Neuronal stem cell (in vitro differentiated cells): ENCODE measurements at regions not wholly inside any gene's neighbourhood (a gene's known extent, or its start where the extent isn't known, plus 50 kb on each side); places are given as distances from the start of the nearest gene placed in this dataset.

Experiments used
- DNase-seq: peaks from one replicate; pipeline ENCODE4 v3.0.0-alpha.2; 2013; ENCODE audit warnings: low spot score
- H2AFZ ChIP-seq: one replicate; pipeline ENCODE4 v1.6.1; 2013; ENCODE audit warnings: mild to moderate bottlenecking, low read length, inconsistent platforms
- H2AK5ac ChIP-seq: 2 replicates; pipeline ENCODE4 v1.6.1; 2013; ENCODE audit warnings: low read depth, mild to moderate bottlenecking, inconsistent platforms, low read length, moderate library complexity, mixed read lengths
- H2BK120ac ChIP-seq: 2 replicates; pipeline ENCODE4 v1.6.1; 2013; ENCODE audit warnings: low read depth, mild to moderate bottlenecking, inconsistent platforms, low read length, moderate library complexity, mixed read lengths
- H2BK12ac ChIP-seq: one replicate; pipeline ENCODE4 v1.6.1; 2013; ENCODE audit warnings: low read length, inconsistent platforms
- H2BK15ac ChIP-seq: 2 replicates; pipeline ENCODE4 v1.6.1; 2013; ENCODE audit warnings: mild to moderate bottlenecking, low read length, inconsistent platforms, mixed read lengths
- H2BK5ac ChIP-seq: one replicate; pipeline ENCODE4 v1.6.1; 2013; ENCODE audit warnings: inconsistent platforms, mild to moderate bottlenecking, low read length, moderate library complexity
- H3K14ac ChIP-seq: one replicate; pipeline ENCODE4 v1.6.1; 2013; ENCODE audit warnings: low read length, inconsistent platforms
- H3K18ac ChIP-seq: 2 replicates; pipeline ENCODE4 v1.6.1; 2013; ENCODE audit warnings: low read length, inconsistent platforms
- H3K23ac ChIP-seq: 2 replicates; pipeline ENCODE4 v1.6.1; 2013; ENCODE audit warnings: low read depth, mild to moderate bottlenecking, mixed read lengths, low read length, inconsistent platforms; ENCODE audit not compliant: poor library complexity
- H3K27ac ChIP-seq: replicated peaks from 3 replicates; pipeline ENCODE4 v1.5.1; 2013; ENCODE audit warnings: low read length, inconsistent platforms
- H3K27me3 ChIP-seq, 3 experiments: 2 replicates each; pipeline ENCODE4 v1.6.1; 2013; ENCODE audit warnings: low read length in 3 of 3, mild to moderate bottlenecking in 2 of 3, inconsistent platforms in 1 of 3, low read depth in 1 of 3, mixed read lengths in 1 of 3, moderate library complexity in 1 of 3; ENCODE audit not compliant: control insufficient read depth in 3 of 3, insufficient read depth in 3 of 3
- H3K36me3 ChIP-seq, 2 donors: replicated peaks in 1 of 2; 2 replicates each; pipeline ENCODE4 v1.6.1; 2013; ENCODE audit warnings: low read length in 2 of 2; ENCODE audit not compliant: control insufficient read depth in 2 of 2, insufficient read depth in 2 of 2
- H3K4ac ChIP-seq: 2 replicates; pipeline ENCODE4 v1.6.1; 2013; ENCODE audit warnings: inconsistent platforms, mild to moderate bottlenecking, low read length, moderate library complexity
- H3K4me1 ChIP-seq, 2 donors: 1 replicate in 1 of 2; 2 replicates in 1 of 2; pipeline ENCODE4 v1.6.1; 2013; ENCODE audit warnings: low read length in 2 of 2, low read depth in 1 of 2; ENCODE audit not compliant: control insufficient read depth in 2 of 2, insufficient read depth in 1 of 2
- H3K4me2 ChIP-seq: one replicate; pipeline ENCODE4 v1.6.1; 2013; ENCODE audit warnings: mild to moderate bottlenecking, low read length, inconsistent platforms; ENCODE audit not compliant: insufficient read depth, poor library complexity, severe bottlenecking
- H3K4me3 ChIP-seq, 2 donors: 2 replicates each; pipeline ENCODE4 v1.5.1; 2013; ENCODE audit warnings: low read length in 2 of 2, mild to moderate bottlenecking in 2 of 2, inconsistent platforms in 1 of 2, moderate library complexity in 1 of 2
- H3K79me1 ChIP-seq: one replicate; pipeline ENCODE4 v1.6.1; 2013; ENCODE audit warnings: low read depth, mild to moderate bottlenecking, inconsistent platforms, low read length, moderate library complexity
- H3K9ac ChIP-seq: one replicate; pipeline ENCODE4 v1.6.1; 2013; ENCODE audit warnings: mild to moderate bottlenecking, low read depth, low read length, inconsistent platforms; ENCODE audit not compliant: poor library complexity
- H3K9me3 ChIP-seq, 2 donors: replicated peaks in 1 of 2; 2 replicates each; pipeline versions ENCODE3 to v1.6.1; 2013; ENCODE audit warnings: low read length in 2 of 2, mild to moderate bottlenecking in 2 of 2, inconsistent platforms in 1 of 2, low read depth in 1 of 2, mixed read lengths in 1 of 2, moderate library complexity in 1 of 2; ENCODE audit not compliant: control insufficient read depth in 2 of 2, insufficient read depth in 1 of 2
- H4K8ac ChIP-seq: one replicate; pipeline ENCODE4 v1.6.1; 2013; ENCODE audit warnings: low read depth, mild to moderate bottlenecking, inconsistent platforms, low read length, moderate library complexity
- H4K91ac ChIP-seq: one replicate; pipeline ENCODE4 v1.6.1; 2013; ENCODE audit warnings: low read length, low read depth, mild to moderate bottlenecking, inconsistent platforms; ENCODE audit not compliant: poor library complexity
- WGBS, 2 donors: extraction: QIAGEN DNeasy Blood & Tissue Kit; methylation state at CpG; one replicate each; pipeline ENCODE4 v1.1.7; 2013; ENCODE audit warnings: missing lambda C conversion rate in 2 of 2, mixed read lengths in 1 of 2; ENCODE audit not compliant: insufficient read length in 2 of 2, insufficient replicate concordance in 1 of 2; ENCODE audit errors: extremely low coverage in 2 of 2; 5-methylcytosine and 5-hydroxymethylcytosine counted together

- WGBS, 2 donors, result no CpG with 5 or more reads among the region's 11 CpGs
- no peak overlapping the region for H2BK15ac ChIP-seq
- no peak for DNase-seq
- H3K9ac ChIP-seq, result no peak overlapping the region
- no peak overlapping the region for H4K8ac ChIP-seq
- no peak overlapping the region for H3K27ac ChIP-seq
- H3K79me1 ChIP-seq, result no peaks in the 10 kb centered on the region
- no peak overlapping the region for H4K91ac ChIP-seq
- no peak overlapping the region for H3K4ac ChIP-seq
- no peak overlapping the region for H3K4me3 ChIP-seq
- H3K14ac ChIP-seq, result no peak overlapping the region
- no peak overlapping the region for H2BK120ac ChIP-seq
- no peaks in the 10 kb centered on the region for H3K36me3 ChIP-seq
- H2AK5ac ChIP-seq, result no peak overlapping the region
- no peak overlapping the region for H3K18ac ChIP-seq
- peaks cover 0 to under 1% of the 10 kb centered on the region in 2 donors for H3K9me3 ChIP-seq
- no peak overlapping the region for H2BK5ac ChIP-seq
- no peaks in the 10 kb centered on the region for H3K27me3 ChIP-seq
- no peak overlapping the region for H3K23ac ChIP-seq
- H3K4me1 ChIP-seq, result no peaks in the 10 kb centered on the region
- no peak overlapping the region for H2BK12ac ChIP-seq
- H2AFZ ChIP-seq, result no peak overlapping the region
- no peak overlapping the region for H3K4me2 ChIP-seq
Observed at GRCh38 chr17:43338886-43339516, 59.8 kb upstream of the ARL4D start.

GRCh38 chr17:43337684-43338428 is 60.9 kb upstream of the ARL4D start:
- WGBS, 2 donors, result no CpG with 5 or more reads among the region's 10 CpGs
- no peak for DNase-seq
- Histone ChIP-seq H2BK15ac (no peak overlapping the region), H3K4me3 (no peak overlapping the region), H3K36me3 (no peaks in the 10 kb centered on the region), H2BK12ac (no peak overlapping the region), H3K79me1 (no peaks in the 10 kb centered on the region), H4K8ac (no peak overlapping the region), H3K23ac (no peak overlapping the region), H3K4me2 (no peak overlapping the region), H2BK120ac (no peak overlapping the region), H2AFZ (no peak overlapping the region), H3K4me1 (no peaks in the 10 kb centered on the region), H3K4ac (no peak overlapping the region), H3K18ac (no peak overlapping the region), H2AK5ac (no peak overlapping the region), H3K9ac (no peak overlapping the region), H2BK5ac (no peak overlapping the region), H4K91ac (no peak overlapping the region), H3K27me3 (no peaks in the 10 kb centered on the region), H3K9me3 (peaks cover 0 to 1% of the 10 kb centered on the region in 2 donors), H3K27ac (no peak overlapping the region), H3K14ac (no peak overlapping the region)

- Histone ChIP-seq H3K27me3 (peaks cover 0 to 2% (median 0%) of the 10 kb centered on the region in 3 experiments), H2BK15ac (no peak overlapping the region), H3K4me1 (no peaks in the 10 kb centered on the region), H3K27ac (no peak overlapping the region), H4K8ac (no peak overlapping the region), H3K18ac (no peak overlapping the region), H2AK5ac (no peak overlapping the region), H3K4me2 (no peak overlapping the region), H3K4me3 (no peak overlapping the region), H2AFZ (peak overlapping the region; percentile 37), H4K91ac (no peak overlapping the region), H3K9me3 (peaks cover 0 to 1% of the 10 kb centered on the region in 2 donors), H3K14ac (no peak overlapping the region), H3K9ac (no peak overlapping the region), H2BK12ac (no peak overlapping the region), H2BK5ac (no peak overlapping the region), H2BK120ac (no peak overlapping the region), H3K4ac (no peak overlapping the region), H3K79me1 (no peaks in the 10 kb centered on the region), H3K23ac (no peak overlapping the region), H3K36me3 (no peaks in the 10 kb centered on the region)
- WGBS, 2 donors, result no CpG with 5 or more reads among the region's 7 CpGs
- no peak for DNase-seq
Observed at GRCh38 chr17:43334738-43335402, 63.9 kb upstream of the ARL4D start.

GRCh38 chr17:43333433-43333943 is 65.3 kb upstream of the ARL4D start:
- no peak overlapping the region for H3K4ac ChIP-seq
- H3K14ac ChIP-seq, result no peak overlapping the region
- no peak overlapping the region for H2AK5ac ChIP-seq
- WGBS, 2 donors, result no CpG with 5 or more reads among the region's 12 CpGs
- no peak overlapping the region for H3K4me2 ChIP-seq
- H2BK12ac ChIP-seq, result no peak overlapping the region
- no peak overlapping the region for H4K8ac ChIP-seq
- peaks cover 0 to 11% (median 0%) of the 10 kb centered on the region in 3 experiments for H3K27me3 ChIP-seq
- H3K36me3 ChIP-seq, result no peaks in the 10 kb centered on the region
- no peak overlapping the region for H3K4me3 ChIP-seq
- peak overlapping the region; percentile 76 for H2AFZ ChIP-seq
- no peak overlapping the region for H3K27ac ChIP-seq
- H3K4me1 ChIP-seq, result no peaks in the 10 kb centered on the region
- DNase-seq, result no peak
- no peak overlapping the region for H2BK15ac ChIP-seq
- no peak overlapping the region for H2BK5ac ChIP-seq
- H2BK120ac ChIP-seq, result no peak overlapping the region
- H3K18ac ChIP-seq, result no peak overlapping the region
- H3K79me1 ChIP-seq, result no peaks in the 10 kb centered on the region
- no peak overlapping the region for H3K23ac ChIP-seq
- no peak overlapping the region for H3K9ac ChIP-seq
- H4K91ac ChIP-seq, result no peak overlapping the region
- peaks cover 0 to 1% of the 10 kb centered on the region in 2 donors for H3K9me3 ChIP-seq
